PC-3 (cell line): ENCODE measurements at regions not wholly inside any gene's neighbourhood (a gene's known extent, or its start where the extent isn't known, plus 50 kb on each side); places are given as distances from the start of the nearest gene placed in this dataset.
"Not testable (repeated sequence)": the region's sequence is repeated elsewhere in the genome, so short reads cannot be mapped to it uniquely, and the experiment has no call there.

Experiments
- ATAC-seq: fragments of 200-7000 bp; cut with Tn5 transposase; 2 replicates; pipeline ENCODE4 v1.9.1; 2020; ENCODE audit warnings: mild to moderate bottlenecking, moderate library complexity
- BruUV-seq: library from RNA; stranded (reverse); fragments of 400-500 nt; replicated peaks from 2 replicates; lab custom pipeline; 2021; lab: Mats Ljungman, UMichigan
- CTCF ChIA-PET: fragments of 300-600 bp; sonication (Branson Sonifier 250); formaldehyde crosslinking; loops from one replicate; lab custom pipeline; 2022; ENCODE audit warnings: antibody characterized with exemption; lab: Charles Lee
- POLR2A ChIA-PET: fragments of 300-600 bp; sonication (Branson Sonifier 250); formaldehyde crosslinking; loops from one replicate; lab custom pipeline; 2022; ENCODE audit warnings: antibody characterized with exemption; ENCODE audit not compliant: unreplicated experiment; lab: Charles Lee
- DNase-seq: peaks from one replicate; pipeline ENCODE4 v3.0.0-alpha.2; 2015
- H2AFZ ChIP-seq: fragments of 300-600 bp; sonication (generic); 2 replicates; pipeline ENCODE4 v1.6.0; 2016; ENCODE audit warnings: antibody characterized with exemption, low read length
- H3F3A ChIP-seq: fragments of 300-600 bp; sonication (generic); one replicate; pipeline ENCODE4 v1.6.0; 2017; ENCODE audit warnings: antibody characterized with exemption, low read length, control low read depth, mild to moderate bottlenecking; ENCODE audit not compliant: unreplicated experiment
- H3K27ac ChIP-seq: fragments of 300-600 bp; sonication (generic); 2 replicates; pipeline ENCODE4 v1.5.1; 2016; ENCODE audit warnings: mild to moderate bottlenecking, low read length
- H3K27me3 ChIP-seq: fragments of 300-600 bp; sonication (generic); 2 replicates; pipeline ENCODE4 v1.6.1; 2016; ENCODE audit warnings: low read length, mixed read lengths
- H3K36me3 ChIP-seq: fragments of 300-600 bp; sonication (generic); 2 replicates; pipeline ENCODE4 v1.6.1; 2016; ENCODE audit warnings: low read depth, mixed run types, low read length, mixed read lengths
- H3K4me1 ChIP-seq: fragments of 300-600 bp; sonication (generic); 2 replicates; pipeline ENCODE4 v1.5.1; 2016; ENCODE audit warnings: low read length; ENCODE audit not compliant: insufficient read depth
- H3K4me2 ChIP-seq: fragments of 300-600 bp; sonication (generic); 2 replicates; pipeline ENCODE4 v1.6.0; 2016; ENCODE audit warnings: low read length
- H3K4me3 ChIP-seq: fragments of 300-600 bp; sonication (generic); 2 replicates; pipeline ENCODE4 v1.5.1; 2016; ENCODE audit warnings: mild to moderate bottlenecking, low read length, mixed read lengths
- H3K79me2 ChIP-seq: fragments of 300-600 bp; sonication (generic); 2 replicates; pipeline ENCODE4 v1.6.1; 2017; ENCODE audit warnings: low read length, mixed read lengths
- H3K9ac ChIP-seq: fragments of 300-600 bp; sonication (generic); 2 replicates; pipeline ENCODE4 v1.6.0; 2016; ENCODE audit warnings: mild to moderate bottlenecking, low read length
- H3K9me2 ChIP-seq: fragments of 300-600 bp; sonication (generic); replicated peaks from 2 replicates; pipeline ENCODE4 v1.6.1; 2016; ENCODE audit warnings: mixed run types, low read length, mixed read lengths
- H3K9me3 ChIP-seq: fragments of 300-600 bp; sonication (generic); 2 replicates; pipeline ENCODE4 v1.6.1; 2016; ENCODE audit warnings: low read length, mixed read lengths
- H4K20me1 ChIP-seq: fragments of 300-600 bp; sonication (generic); 2 replicates; pipeline ENCODE4 v1.6.1; 2016; ENCODE audit warnings: low read length, mixed read lengths
- CTCF ChIP-seq: fragments of 300-600 bp; sonication (generic); conservative IDR thresholded peaks from 2 replicates; pipeline ENCODE4 v1.5.1; 2017; ENCODE audit warnings: antibody characterized with exemption, low read depth, mild to moderate bottlenecking, low read length
- EZH2 ChIP-seq: fragments of 300-600 bp; sonication (generic); IDR thresholded peaks from one replicate; pipeline ENCODE4 v1.6.1; 2017; ENCODE audit warnings: antibody characterized with exemption, mild to moderate bottlenecking, low read length; ENCODE audit not compliant: unreplicated experiment
- EZH2phosphoT487 ChIP-seq: fragments of 300-600 bp; sonication (generic); IDR thresholded peaks from 2 replicates; pipeline ENCODE4 v1.6.1; 2018; ENCODE audit warnings: mild to moderate bottlenecking, antibody characterized with exemption, low read length, borderline replicate concordance
- intact Hi-C: fragments of 100-400 bp; cut with micrococcal nuclease; formaldehyde crosslinking; loops from 2 replicates; pipeline ENCODE4 v1.9.0; 2023

GRCh38 chr12:74250891-74251290 lies 286.7 kb upstream of the ATXN7L3B start:
- Histone ChIP-seq H3K27me3 (no peaks in the 10 kb centered on the region), H4K20me1 (no peaks in the 10 kb centered on the region), H3K9ac (no peak overlapping the region), H3K4me3 (no peak overlapping the region), H3K79me2 (no peaks in the 10 kb centered on the region), H3K36me3 (no peaks in the 10 kb centered on the region), H3K9me3 (no peaks in the 10 kb centered on the region; the same call in 1 of the 2 replicates), H2AFZ (no peak overlapping the region), H3K27ac (no peak overlapping the region), H3K4me1 (no peaks in the 10 kb centered on the region), H3K4me2 (no peak overlapping the region), H3F3A (no peaks in the 10 kb centered on the region), H3K9me2 (no peaks in the 10 kb centered on the region)
- ChIA-PET CTCF (no interaction called here), POLR2A (no interaction called here)
- DNase-seq (no peak), ATAC-seq (no peak)
- TF ChIP-seq EZH2phosphoT487 (no peak), EZH2 (no peak), CTCF (no peak)
- intact Hi-C loops = no loop called here
- BruUV-seq = no TSS peak

GRCh38 chr12:74253826-74254225 lies 283.8 kb upstream of the ATXN7L3B start:
- H3K79me2 ChIP-seq, BruUV-seq, H3K36me3 ChIP-seq, H3K4me1 ChIP-seq, H3K4me3 ChIP-seq, H3K4me2 ChIP-seq, CTCF ChIA-PET, H3K9ac ChIP-seq, H3K9me3 ChIP-seq, DNase-seq, H3K27me3 ChIP-seq, H3K27ac ChIP-seq, intact Hi-C loops, H4K20me1 ChIP-seq, POLR2A ChIA-PET, ATAC-seq, H3F3A ChIP-seq, H3K9me2 ChIP-seq, H2AFZ ChIP-seq: not testable (repeated sequence)

GRCh38 chr12:74254784-74255183 lies 282.9 kb upstream of the ATXN7L3B start:
- Histone ChIP-seq H3K9me3 (no peaks in the 10 kb centered on the region; the same call in 1 of the 2 replicates), H3K27ac (no peak overlapping the region), H2AFZ (no peak overlapping the region), H3K9ac (no peak overlapping the region), H3K4me1 (peaks cover 11% of the 10 kb centered on the region), H3F3A (peaks cover 5% of the 10 kb centered on the region), H3K9me2 (no peaks in the 10 kb centered on the region), H3K4me3 (no peak overlapping the region), H3K4me2 (no peak overlapping the region), H4K20me1 (no peaks in the 10 kb centered on the region), H3K36me3 (no peaks in the 10 kb centered on the region), H3K79me2 (no peaks in the 10 kb centered on the region), H3K27me3 (no peaks in the 10 kb centered on the region)
- TF ChIP-seq EZH2 (no peak), CTCF (no peak), EZH2phosphoT487 (no peak)
- ATAC-seq (no peak), DNase-seq (no peak)
- CTCF ChIA-PET = no interaction called here
- POLR2A ChIA-PET = no interaction called here
- no TSS peak for BruUV-seq
- intact Hi-C loops = no loop called here
